HL-60 (cell line): ENCODE measurements at regions not wholly inside any gene's neighbourhood (a gene's known extent, or its start where the extent isn't known, plus 50 kb on each side); places are given as distances from the start of the nearest gene placed in this dataset.

Experiments used
- DNase-seq, 2 experiments: peaks; one replicate each; pipeline ENCODE4 v3.0.0-alpha.2; 2010 to 2020; ENCODE audit warnings: low read depth in 1 of 2, low spot score in 1 of 2
- H3K27ac ChIP-seq: fragments of 250-450 bp; sonication (Bioruptor Pico); replicated peaks from 2 replicates; pipeline ENCODE4 v1.5.1; 2020; ENCODE audit warnings: mild to moderate bottlenecking, moderate library complexity
- H3K27me3 ChIP-seq: fragments of 250-450 bp; sonication (Bioruptor Pico); 2 replicates; pipeline ENCODE4 v1.5.1; 2021; ENCODE audit warnings: mild to moderate bottlenecking, moderate library complexity; ENCODE audit not compliant: insufficient read depth, poor library complexity, severe bottlenecking
- H3K4me3 ChIP-seq: replicated peaks from 2 replicates; pipeline ENCODE4 v1.5.1; 2011; ENCODE audit warnings: mild to moderate bottlenecking, control low read depth, low read length; ENCODE audit not compliant: insufficient read depth
- CTCF ChIP-seq: IDR thresholded peaks from one replicate; pipeline ENCODE4 v1.5.1; 2011; ENCODE audit warnings: low read length, control low read depth, inconsistent platforms; ENCODE audit not compliant: insufficient read depth
- GABPA ChIP-seq: IDR thresholded peaks from 2 replicates; pipeline ENCODE4 v1.6.1; 2012; ENCODE audit warnings: low read depth
- POLR2AphosphoS5 ChIP-seq: IDR thresholded peaks from 2 replicates; pipeline ENCODE4 v1.6.1; 2012; ENCODE audit warnings: low read depth
- REST ChIP-seq: IDR thresholded peaks from 2 replicates; pipeline ENCODE4 v1.6.1; 2012; ENCODE audit warnings: low read depth; ENCODE audit not compliant: insufficient replicate concordance
- SPI1 ChIP-seq: IDR thresholded peaks from 2 replicates; pipeline ENCODE4 v1.6.1; 2012; ENCODE audit warnings: low read depth, mild to moderate bottlenecking, borderline replicate concordance

- DNase-seq: no peak
- Histone ChIP-seq H3K27ac (peak overlapping the region; percentile 77), H3K27me3 (no peaks in the 10 kb centered on the region), H3K4me3 (no peak overlapping the region)
- TF ChIP-seq REST: no peak
- no peak for TF ChIP-seq SPI1
- no peak for TF ChIP-seq POLR2AphosphoS5
- no peak for TF ChIP-seq CTCF
Observed at GRCh38 chr6:2502998-2503674, 247.6 kb downstream of the MYLK4 start.

- Histone ChIP-seq H3K27me3 (no peaks in the 10 kb centered on the region), H3K4me3 (no peak overlapping the region), H3K27ac (peak overlapping the region; percentile 77)
- no peak for DNase-seq
- TF ChIP-seq REST (no peak), POLR2AphosphoS5 (no peak), CTCF (no peak), GABPA (no peak), SPI1 (no peak)
Observed at GRCh38 chr6:2502096-2502997, 248.4 kb downstream of the MYLK4 start.

- no peaks in the 10 kb centered on the region for H3K27me3 ChIP-seq
- no peak for DNase-seq
- no peak overlapping the region for H3K4me3 ChIP-seq
- H3K27ac ChIP-seq: no peak overlapping the region
- TF ChIP-seq SPI1 (no peak), POLR2AphosphoS5 (no peak), GABPA (no peak), CTCF (no peak), REST (no peak)
Observed at GRCh38 chr6:2497922-2498623, 252.6 kb downstream of the MYLK4 start.
